ENCODE measurements at regions not wholly inside any gene's neighbourhood (a gene's known extent, or its start where the extent isn't known, plus 50 kb on each side); places are given as distances from the start of the nearest gene placed in this dataset.

- Histone ChIP-seq H3K27me3 (ENCODE audit: control insufficient read depth in 2 of 2, insufficient read depth in 2 of 2, low read length in 2 of 2) (peaks cover 0 to 7% of the 10 kb centered on the region in 2 experiments), H3K36me3 (ENCODE audit: control insufficient read depth in 2 of 2, extremely low read depth in 1 of 2, insufficient read depth in 2 of 2, low read length in 2 of 2) (no peaks in the 10 kb centered on the region), H3K9ac (replicated peaks; ENCODE audit: extremely low read depth, insufficient read depth, low read length) (no peak overlapping the region), H3K79me2 (ENCODE audit: control insufficient read depth, insufficient read depth, low read length) (no peaks in the 10 kb centered on the region), H3K27ac (ENCODE audit: insufficient read depth, low read depth, low read length) (no peak overlapping the region), H3K9me3 (replicated peaks; ENCODE audit: control insufficient read depth, insufficient read depth, low read length) (no peaks in the 10 kb centered on the region), H4K20me1 (replicated peaks; ENCODE audit: control insufficient read depth, extremely low read depth, insufficient read depth, low read length) (no peaks in the 10 kb centered on the region), H3K4me3 (replicated peaks in 1 of 3; ENCODE audit: insufficient read depth in 1 of 3, low read depth in 1 of 3, low read length in 3 of 3) (no peak overlapping the region), H3K9me1 (replicated peaks; ENCODE audit: control insufficient read depth, extremely low read depth, insufficient read depth, low read length) (no peaks in the 10 kb centered on the region), H3K4me2 (ENCODE audit: insufficient read depth, low read length) (no peak overlapping the region), H2AFZ (ENCODE audit: low read depth, low read length) (no peak overlapping the region), H3K4me1 (ENCODE audit: control insufficient read depth, extremely low read depth, insufficient read depth, low read length) (no peaks in the 10 kb centered on the region)
- CTCF ChIA-PET = interaction anchor here (1.0 kb wide), 1 partner anchor 20 kb away, joined by 3 read pairs; no protein-coding TSS in a partner anchor
- DNase-seq (ENCODE audit: low read depth, low spot score) (no peak), FAIRE-seq (no peak)
- intact Hi-C loops (cut with micrococcal nuclease) = no loop called here
- no TSS peak for BruUV-seq (replicated peaks)
- dilution Hi-C loops (cut with MboI; ENCODE audit: extremely low pct_ligation_motif_present, low sequenced_read_pairs) = no loop called here
- TF ChIP-seq EZH2 (IDR thresholded peaks at IDR 0.05; ENCODE audit: borderline replicate concordance, low read depth, low read length, severe bottlenecking) (no peak), POLR2A (IDR thresholded peaks at IDR 0.05; ENCODE audit: low read depth, low read length) (no peak), GATA2 (IDR thresholded peaks at IDR 0.05; ENCODE audit: insufficient read depth, insufficient read length, low read depth, low read length) (no peak), CTCF (IDR thresholded peaks at IDR 0.05; ENCODE audit: extremely low read depth in 1 of 2, insufficient read depth in 1 of 2, low read depth in 1 of 2, low read length in 2 of 2) (no peak), POLR2AphosphoS5 (IDR thresholded peaks at IDR 0.05; ENCODE audit: insufficient read depth, low read depth, low read length) (no peak), MAX (IDR thresholded peaks at IDR 0.05; ENCODE audit: insufficient read depth, insufficient read length) (no peak), JUN (IDR thresholded peaks at IDR 0.05; ENCODE audit: borderline replicate concordance, insufficient read depth, insufficient read length, low read depth) (no peak), MYC (IDR thresholded peaks at IDR 0.05; ENCODE audit: low read depth, low read length) (no peak), FOS (IDR thresholded peaks at IDR 0.05; ENCODE audit: borderline replicate concordance, insufficient read depth, low read length) (no peak)
- POLR2A ChIA-PET = no interaction called here
Observed at GRCh38 chr10:8314486-8314885, 260.0 kb downstream of the GATA3 start.

Measured in endothelial cell of umbilical vein (primary cell).